Transverse colon (tissue), 4 donors: ENCODE measurements at regions not wholly inside any gene's neighbourhood (a gene's known extent, or its start where the extent isn't known, plus 50 kb on each side); places are given as distances from the start of the nearest gene placed in this dataset.

Experiments used
- EP300 ChIP-seq: sonication (generic); formaldehyde crosslinking; IDR thresholded peaks from one replicate; pipeline ENCODE4 v1.6.1; 2017; ENCODE audit warnings: antibody characterized with exemption, low read depth
- POLR2A ChIP-seq: fragments of 450-650 bp; IDR thresholded peaks from one replicate; pipeline ENCODE4 v1.6.1; 2016; ENCODE audit warnings: antibody characterized with exemption, mild to moderate bottlenecking, moderate library complexity
- POLR2AphosphoS5 ChIP-seq, 3 donors: sonication (generic); formaldehyde crosslinking; IDR thresholded peaks; one replicate each; pipeline ENCODE4 v1.6.1; 2016; ENCODE audit warnings: antibody characterized with exemption in 3 of 3
- TF ChIP-seq, protein P1 (sequence below), 5 experiments: fragments of 200-600 bp in 3 of 5; fragments of 450-650 bp in 2 of 5; sonication (generic) in 3 of 5; IDR thresholded peaks; 1 replicate in 2 of 5; 2 replicates in 3 of 5; pipeline ENCODE4 v1.5.1; 2016 to 2017; ENCODE audit warnings: antibody characterized with exemption in 5 of 5, inconsistent platforms in 3 of 5, mild to moderate bottlenecking in 2 of 5, moderate library complexity in 1 of 5

DNA sequence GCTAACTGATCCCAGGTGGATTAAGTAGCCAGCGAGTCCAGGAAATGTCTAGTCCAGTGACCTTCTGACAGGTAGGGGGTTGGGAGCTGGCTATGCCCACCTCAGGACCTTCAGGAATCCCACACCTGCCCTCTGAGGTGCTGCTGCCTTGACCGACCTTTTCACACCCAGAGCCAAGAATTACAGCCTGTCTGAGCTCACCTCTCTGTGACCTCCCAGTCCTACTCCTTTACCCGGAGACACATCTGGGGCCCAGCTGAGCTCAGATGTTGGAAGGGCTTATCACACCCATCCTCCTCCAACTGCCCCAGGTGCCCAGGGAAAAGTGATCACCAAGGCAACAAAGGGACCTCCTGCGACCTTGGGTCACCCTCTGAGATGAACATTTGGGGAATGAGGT, 413.3 kb upstream of the TNP1 start:
- TF ChIP-seq POLR2A: no peak
- no peak for TF ChIP-seq POLR2AphosphoS5 (IDR thresholded peaks at IDR 0.05)
- TF ChIP-seq, protein P1, sequence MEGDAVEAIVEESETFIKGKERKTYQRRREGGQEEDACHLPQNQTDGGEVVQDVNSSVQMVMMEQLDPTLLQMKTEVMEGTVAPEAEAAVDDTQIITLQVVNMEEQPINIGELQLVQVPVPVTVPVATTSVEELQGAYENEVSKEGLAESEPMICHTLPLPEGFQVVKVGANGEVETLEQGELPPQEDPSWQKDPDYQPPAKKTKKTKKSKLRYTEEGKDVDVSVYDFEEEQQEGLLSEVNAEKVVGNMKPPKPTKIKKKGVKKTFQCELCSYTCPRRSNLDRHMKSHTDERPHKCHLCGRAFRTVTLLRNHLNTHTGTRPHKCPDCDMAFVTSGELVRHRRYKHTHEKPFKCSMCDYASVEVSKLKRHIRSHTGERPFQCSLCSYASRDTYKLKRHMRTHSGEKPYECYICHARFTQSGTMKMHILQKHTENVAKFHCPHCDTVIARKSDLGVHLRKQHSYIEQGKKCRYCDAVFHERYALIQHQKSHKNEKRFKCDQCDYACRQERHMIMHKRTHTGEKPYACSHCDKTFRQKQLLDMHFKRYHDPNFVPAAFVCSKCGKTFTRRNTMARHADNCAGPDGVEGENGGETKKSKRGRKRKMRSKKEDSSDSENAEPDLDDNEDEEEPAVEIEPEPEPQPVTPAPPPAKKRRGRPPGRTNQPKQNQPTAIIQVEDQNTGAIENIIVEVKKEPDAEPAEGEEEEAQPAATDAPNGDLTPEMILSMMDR (IDR thresholded peaks at IDR 0.05): no peak
- no peak for TF ChIP-seq EP300
